ES-I3 (cell line): ENCODE measurements at regions not wholly inside any gene's neighbourhood (a gene's known extent, or its start where the extent isn't known, plus 50 kb on each side); places are given as distances from the start of the nearest gene placed in this dataset.

Experiments used
- H3K36me3 ChIP-seq: 2 replicates; pipeline ENCODE4 v1.6.1; 2013; ENCODE audit warnings: mild to moderate bottlenecking, low read length, control low read depth, moderate library complexity; ENCODE audit not compliant: insufficient read depth
- H3K4me1 ChIP-seq: 2 replicates; pipeline ENCODE4 v1.6.1; 2013; ENCODE audit warnings: mild to moderate bottlenecking, control low read depth, low read length; ENCODE audit not compliant: insufficient read depth
- H3K9ac ChIP-seq: 2 replicates; pipeline ENCODE4 v1.6.1; 2013; ENCODE audit warnings: low read depth, mild to moderate bottlenecking, low read length, moderate library complexity
- H3K9me3 ChIP-seq: 2 replicates; pipeline ENCODE4 v1.6.1; 2013; ENCODE audit warnings: mild to moderate bottlenecking, low read length, moderate library complexity; ENCODE audit not compliant: control insufficient read depth, insufficient read depth

DNA sequence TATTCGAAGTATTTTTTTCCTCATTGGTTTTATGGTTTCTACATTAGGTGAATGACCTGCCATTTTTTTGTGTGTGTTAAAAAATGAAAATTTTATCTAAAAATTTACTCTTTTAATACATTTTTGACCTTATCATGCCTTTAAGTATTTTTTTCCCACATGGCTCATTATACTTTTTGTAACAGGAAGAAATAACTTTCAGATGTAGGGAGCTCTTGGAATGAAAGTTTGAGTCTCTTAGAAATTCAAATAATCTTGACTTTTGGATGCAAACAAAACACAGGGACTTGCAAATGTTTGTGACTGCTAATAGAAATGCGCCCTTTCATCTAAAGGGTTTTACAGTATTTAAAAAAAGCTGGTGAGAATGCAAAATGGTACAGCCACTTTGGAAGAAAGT lies 457.9 kb downstream of the KLF5 start:
- Histone ChIP-seq H3K36me3 (no peaks in the 10 kb centered on the region), H3K9me3 (no peaks in the 10 kb centered on the region; the same call in 1 of the 2 replicates), H3K9ac (no peak overlapping the region), H3K4me1 (peaks cover 12% of the 10 kb centered on the region; the same call in 1 of the 2 replicates)

GRCh38 chr13:73514208-73514607 lies 455.4 kb downstream of the KLF5 start:
- Histone ChIP-seq H3K36me3 (no peaks in the 10 kb centered on the region), H3K9me3 (no peaks in the 10 kb centered on the region; the same call in 1 of the 2 replicates), H3K4me1 (peaks cover 12% of the 10 kb centered on the region; the same call in 1 of the 2 replicates), H3K9ac (no peak overlapping the region)

DNA sequence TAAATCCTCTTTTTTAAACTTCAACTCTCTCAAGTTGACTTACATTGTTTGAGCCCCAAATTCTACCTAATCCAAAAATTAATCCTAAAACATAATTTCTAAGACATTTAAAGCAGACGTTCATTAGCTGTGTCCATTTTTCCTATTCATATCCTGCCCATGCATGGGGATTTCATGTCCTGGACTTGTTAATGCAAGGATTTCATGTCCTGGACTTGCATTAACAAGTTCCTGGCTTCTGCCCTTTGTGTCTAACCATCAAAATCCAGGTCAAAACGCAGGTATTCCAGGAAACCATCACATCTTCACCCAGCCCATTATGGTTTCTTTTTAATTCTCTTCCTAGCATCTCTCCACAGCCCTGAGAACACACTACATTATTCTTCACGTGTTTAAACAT lies 454.9 kb downstream of the KLF5 start:
- Histone ChIP-seq H3K9me3 (no peaks in the 10 kb centered on the region; the same call in 1 of the 2 replicates), H3K36me3 (no peaks in the 10 kb centered on the region), H3K9ac (no peak overlapping the region), H3K4me1 (peaks cover 12% of the 10 kb centered on the region; the same call in 1 of the 2 replicates)

- Histone ChIP-seq H3K9me3 (no peaks in the 10 kb centered on the region), H3K4me1 (no peaks in the 10 kb centered on the region), H3K36me3 (no peaks in the 10 kb centered on the region), H3K9ac (no peak overlapping the region)
Observed at GRCh38 chr13:73508841-73509240, 450.0 kb downstream of the KLF5 start.

DNA sequence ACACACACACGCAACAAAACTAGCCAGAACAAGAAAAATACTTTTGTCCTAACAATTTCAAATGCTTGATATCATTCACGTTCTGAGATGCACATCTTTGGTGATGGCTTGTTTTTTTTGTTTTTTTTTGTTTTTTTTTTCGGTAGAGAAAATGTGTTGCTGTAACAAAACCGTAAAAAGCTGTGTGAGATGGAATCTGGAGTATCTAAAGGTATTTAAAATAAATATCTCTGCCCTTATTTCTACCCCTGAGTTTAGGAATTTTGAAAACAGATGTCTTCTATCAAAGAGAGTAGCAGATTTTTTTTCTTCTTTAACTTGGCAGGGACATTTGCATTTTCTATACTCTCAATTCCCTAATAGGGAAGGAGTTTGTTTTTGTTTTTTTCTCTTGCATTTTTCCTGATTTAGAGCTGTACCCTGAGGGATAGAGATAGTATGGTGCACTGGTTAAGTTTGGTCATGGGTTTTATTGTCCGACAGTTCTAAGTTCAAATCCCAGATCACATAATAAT lies 446.6 kb downstream of the KLF5 start:
- Histone ChIP-seq H3K9ac (no peak overlapping the region), H3K9me3 (no peaks in the 10 kb centered on the region), H3K36me3 (no peaks in the 10 kb centered on the region), H3K4me1 (no peaks in the 10 kb centered on the region)

GRCh38 chr13:73499695-73500094 lies 440.9 kb downstream of the KLF5 start:
- no peaks in the 10 kb centered on the region for H3K9me3 ChIP-seq
- no peak overlapping the region for H3K9ac ChIP-seq
- no peaks in the 10 kb centered on the region for H3K36me3 ChIP-seq
- no peaks in the 10 kb centered on the region for H3K4me1 ChIP-seq

GRCh38 chr13:73497430-73497829 lies 438.6 kb downstream of the KLF5 start:
- Histone ChIP-seq H3K9ac (no peak overlapping the region), H3K9me3 (no peaks in the 10 kb centered on the region), H3K36me3 (no peaks in the 10 kb centered on the region), H3K4me1 (no peaks in the 10 kb centered on the region)

- Histone ChIP-seq H3K36me3 (no peaks in the 10 kb centered on the region), H3K9ac (no peak overlapping the region), H3K4me1 (no peaks in the 10 kb centered on the region), H3K9me3 (peaks cover 2% of the 10 kb centered on the region; the same call in 1 of the 2 replicates)
Observed at GRCh38 chr13:73496711-73497110, 437.9 kb downstream of the KLF5 start.

- Histone ChIP-seq H3K4me1 (no peaks in the 10 kb centered on the region), H3K9me3 (peaks cover 6% of the 10 kb centered on the region; the same call in 1 of the 2 replicates), H3K9ac (no peak overlapping the region), H3K36me3 (no peaks in the 10 kb centered on the region)
Observed at GRCh38 chr13:73492811-73493210, 434.0 kb downstream of the KLF5 start.

GRCh38 chr13:73482556-73482955 lies 423.8 kb downstream of the KLF5 start:
- Histone ChIP-seq H3K9ac (no peak overlapping the region), H3K4me1 (no peaks in the 10 kb centered on the region), H3K36me3 (no peaks in the 10 kb centered on the region), H3K9me3 (no peaks in the 10 kb centered on the region)

GRCh38 chr13:73481886-73482445 lies 423.2 kb downstream of the KLF5 start:
- Histone ChIP-seq H3K36me3 (no peaks in the 10 kb centered on the region), H3K9me3 (no peaks in the 10 kb centered on the region), H3K9ac (no peak overlapping the region), H3K4me1 (no peaks in the 10 kb centered on the region)

GRCh38 chr13:73480779-73481559 lies 422.2 kb downstream of the KLF5 start:
- H3K36me3 ChIP-seq = no peaks in the 10 kb centered on the region
- no peak overlapping the region for H3K9ac ChIP-seq
- no peaks in the 10 kb centered on the region for H3K4me1 ChIP-seq
- no peaks in the 10 kb centered on the region for H3K9me3 ChIP-seq

DNA sequence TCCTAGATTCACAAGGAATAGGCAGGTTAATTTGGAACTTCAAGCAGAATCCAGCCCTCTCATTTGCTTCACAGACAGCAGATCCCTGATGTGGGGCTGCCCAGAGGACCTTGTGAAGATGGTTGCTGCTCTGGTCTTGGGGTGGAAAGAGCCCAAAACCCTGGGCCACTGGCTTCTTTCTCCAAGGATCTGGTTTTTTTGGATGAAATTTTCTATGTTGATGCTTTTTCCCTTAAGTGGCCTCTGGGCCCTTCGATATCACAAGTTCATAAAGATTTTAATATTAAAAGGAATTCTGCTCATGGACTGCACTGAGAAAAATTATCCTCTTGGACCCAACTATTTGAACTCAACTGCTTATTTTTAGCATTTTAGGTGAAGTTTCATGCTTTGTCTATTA lies 421.1 kb downstream of the KLF5 start:
- no peaks in the 10 kb centered on the region for H3K9me3 ChIP-seq
- no peaks in the 10 kb centered on the region for H3K36me3 ChIP-seq
- no peak overlapping the region for H3K9ac ChIP-seq
- no peaks in the 10 kb centered on the region for H3K4me1 ChIP-seq

- no peaks in the 10 kb centered on the region for H3K4me1 ChIP-seq
- no peaks in the 10 kb centered on the region for H3K36me3 ChIP-seq
- no peak overlapping the region for H3K9ac ChIP-seq
- H3K9me3 ChIP-seq = no peaks in the 10 kb centered on the region
Observed at GRCh38 chr13:73479351-73479750, 420.5 kb downstream of the KLF5 start.

GRCh38 chr13:73477441-73477840 lies 418.6 kb downstream of the KLF5 start:
- Histone ChIP-seq H3K9me3 (no peaks in the 10 kb centered on the region), H3K36me3 (no peaks in the 10 kb centered on the region), H3K9ac (no peak overlapping the region), H3K4me1 (no peaks in the 10 kb centered on the region)
